Glutamatergic neuron (in vitro differentiated cells): ENCODE measurements at regions not wholly inside any gene's neighbourhood (a gene's known extent, or its start where the extent isn't known, plus 50 kb on each side); places are given as distances from the start of the nearest gene placed in this dataset.

Experiments used
- DNase-seq: peaks from one replicate; pipeline ENCODE4 v3.0.0; 2022
- H3K27ac Mint-ChIP-seq: one replicate; pipeline ENCODE4 v1.8.0; 2020; ENCODE audit warnings: mild to moderate bottlenecking, mixed read lengths, inconsistent platforms; ENCODE audit not compliant: unreplicated experiment
- H3K27me3 Mint-ChIP-seq: one replicate; pipeline ENCODE4 v1.8.0; 2020; ENCODE audit warnings: mild to moderate bottlenecking, moderate library complexity, mixed read lengths, inconsistent platforms; ENCODE audit not compliant: unreplicated experiment
- H3K36me3 Mint-ChIP-seq: one replicate; pipeline ENCODE4 v1.8.0; 2020; ENCODE audit warnings: mild to moderate bottlenecking, mixed read lengths, inconsistent platforms; ENCODE audit not compliant: unreplicated experiment
- H3K4me1 Mint-ChIP-seq: one replicate; pipeline ENCODE4 v1.8.0; 2020; ENCODE audit warnings: mild to moderate bottlenecking, low read depth, mixed read lengths, inconsistent platforms; ENCODE audit not compliant: unreplicated experiment
- H3K4me3 Mint-ChIP-seq: one replicate; pipeline ENCODE4 v1.8.0; 2020; ENCODE audit warnings: mild to moderate bottlenecking, mixed read lengths, inconsistent platforms; ENCODE audit not compliant: unreplicated experiment
- H3K9me3 Mint-ChIP-seq: one replicate; pipeline ENCODE4 v1.8.0; 2020; ENCODE audit warnings: mild to moderate bottlenecking, moderate library complexity, mixed read lengths, inconsistent platforms; ENCODE audit not compliant: unreplicated experiment
- TF ChIP-seq, protein P1 (sequence below): fragments of 200-600 bp; sonication (generic); IDR thresholded peaks from one replicate; pipeline ENCODE4 v1.5.0; 2021; ENCODE audit not compliant: partially characterized antibody, unreplicated experiment

DNA sequence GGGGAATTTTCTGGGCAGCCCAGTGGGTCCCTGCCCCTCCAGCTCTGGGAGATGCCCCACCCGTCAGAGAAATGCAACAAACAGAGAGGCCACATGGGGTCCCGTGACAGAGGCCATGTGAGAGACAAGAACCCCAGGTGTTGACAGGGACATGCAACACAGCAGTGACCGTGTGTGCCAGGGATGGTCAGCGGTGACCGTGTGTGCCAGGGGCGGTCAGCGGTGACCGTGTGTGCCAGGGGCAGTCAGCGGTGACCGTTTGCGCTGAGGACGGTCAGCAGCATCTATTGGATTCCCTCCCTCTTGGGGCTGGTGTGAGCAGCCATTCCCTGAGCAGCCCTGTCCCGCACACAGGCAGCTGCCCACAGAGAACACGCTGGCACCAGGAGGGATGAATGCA lies 146.6 kb upstream of the OTOS start:
- Mint-ChIP-seq H3K4me3 (no peak overlapping the region), H3K27ac (no peak overlapping the region), H3K4me1 (peaks cover 3% of the 10 kb centered on the region), H3K36me3 (no peaks in the 10 kb centered on the region), H3K9me3 (peaks cover 6% of the 10 kb centered on the region), H3K27me3 (peaks cover 5% of the 10 kb centered on the region)
- TF ChIP-seq, protein P1, sequence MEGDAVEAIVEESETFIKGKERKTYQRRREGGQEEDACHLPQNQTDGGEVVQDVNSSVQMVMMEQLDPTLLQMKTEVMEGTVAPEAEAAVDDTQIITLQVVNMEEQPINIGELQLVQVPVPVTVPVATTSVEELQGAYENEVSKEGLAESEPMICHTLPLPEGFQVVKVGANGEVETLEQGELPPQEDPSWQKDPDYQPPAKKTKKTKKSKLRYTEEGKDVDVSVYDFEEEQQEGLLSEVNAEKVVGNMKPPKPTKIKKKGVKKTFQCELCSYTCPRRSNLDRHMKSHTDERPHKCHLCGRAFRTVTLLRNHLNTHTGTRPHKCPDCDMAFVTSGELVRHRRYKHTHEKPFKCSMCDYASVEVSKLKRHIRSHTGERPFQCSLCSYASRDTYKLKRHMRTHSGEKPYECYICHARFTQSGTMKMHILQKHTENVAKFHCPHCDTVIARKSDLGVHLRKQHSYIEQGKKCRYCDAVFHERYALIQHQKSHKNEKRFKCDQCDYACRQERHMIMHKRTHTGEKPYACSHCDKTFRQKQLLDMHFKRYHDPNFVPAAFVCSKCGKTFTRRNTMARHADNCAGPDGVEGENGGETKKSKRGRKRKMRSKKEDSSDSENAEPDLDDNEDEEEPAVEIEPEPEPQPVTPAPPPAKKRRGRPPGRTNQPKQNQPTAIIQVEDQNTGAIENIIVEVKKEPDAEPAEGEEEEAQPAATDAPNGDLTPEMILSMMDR: no peak
- no peak for DNase-seq

DNA sequence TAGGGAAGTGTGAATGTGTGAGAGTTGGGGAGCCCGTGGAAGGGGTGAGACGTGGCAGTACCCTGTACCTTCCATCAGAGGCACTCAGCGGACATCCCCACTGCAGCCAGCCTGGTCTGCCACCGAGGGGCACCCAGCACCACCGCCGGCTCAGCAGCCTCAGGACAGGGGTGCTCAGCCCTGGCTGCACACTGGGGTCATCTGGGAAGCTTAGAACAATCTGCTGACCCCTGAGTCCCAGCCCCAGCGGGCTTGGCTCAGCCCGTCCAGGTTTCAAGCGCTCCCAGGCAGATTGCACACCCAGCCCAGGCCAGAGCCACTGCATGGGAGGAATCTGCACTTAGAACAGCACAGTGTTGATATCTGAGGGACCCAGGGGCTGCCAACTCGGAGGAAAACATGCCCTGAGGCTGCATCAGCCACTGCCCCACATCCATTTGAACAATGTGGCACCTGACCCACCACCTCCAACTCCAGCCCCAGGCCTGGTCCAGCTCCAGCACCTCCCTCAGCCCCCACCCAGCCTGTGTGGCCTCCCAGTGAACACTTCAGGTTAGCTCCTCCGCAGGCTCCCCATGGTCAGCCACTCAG lies 147.1 kb upstream of the OTOS start:
- H3K4me3 Mint-ChIP-seq: no peak overlapping the region
- H3K27ac Mint-ChIP-seq: no peak overlapping the region
- H3K36me3 Mint-ChIP-seq: no peaks in the 10 kb centered on the region
- H3K4me1 Mint-ChIP-seq: peaks cover 6% of the 10 kb centered on the region
- peaks cover 6% of the 10 kb centered on the region for H3K9me3 Mint-ChIP-seq
- no peak for DNase-seq
- H3K27me3 Mint-ChIP-seq: peaks cover 7% of the 10 kb centered on the region
- TF ChIP-seq, protein P1: no peak

DNA sequence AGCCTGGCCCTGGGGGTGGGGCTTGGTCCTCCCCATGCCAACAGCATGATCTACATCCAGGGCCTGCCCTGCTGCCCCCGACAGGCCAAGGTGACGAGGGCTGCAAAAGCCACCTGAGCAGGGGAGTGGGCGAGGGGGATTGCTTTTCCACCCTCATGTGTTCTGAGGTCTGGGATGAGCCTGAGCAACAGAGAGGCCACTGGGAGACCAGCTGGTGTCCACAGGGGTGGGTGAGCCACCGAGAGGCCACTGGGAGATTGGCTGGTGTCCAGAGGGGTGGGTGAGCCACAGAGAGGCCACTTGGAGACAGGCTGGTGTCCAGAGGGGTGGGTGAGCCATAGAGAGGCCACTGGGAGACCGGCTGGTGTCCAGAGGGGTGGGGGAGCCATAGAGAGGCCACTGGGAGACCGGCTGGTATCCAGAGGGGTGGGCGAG lies 147.4 kb upstream of the GPC1 start:
- peaks cover 6% of the 10 kb centered on the region for H3K4me1 Mint-ChIP-seq
- H3K9me3 Mint-ChIP-seq: peaks cover 4% of the 10 kb centered on the region
- H3K27ac Mint-ChIP-seq: no peak overlapping the region
- TF ChIP-seq, protein P1: no peak
- no peaks in the 10 kb centered on the region for H3K36me3 Mint-ChIP-seq
- no peak overlapping the region for H3K4me3 Mint-ChIP-seq
- no peak for DNase-seq
- H3K27me3 Mint-ChIP-seq: peaks cover 8% of the 10 kb centered on the region

DNA sequence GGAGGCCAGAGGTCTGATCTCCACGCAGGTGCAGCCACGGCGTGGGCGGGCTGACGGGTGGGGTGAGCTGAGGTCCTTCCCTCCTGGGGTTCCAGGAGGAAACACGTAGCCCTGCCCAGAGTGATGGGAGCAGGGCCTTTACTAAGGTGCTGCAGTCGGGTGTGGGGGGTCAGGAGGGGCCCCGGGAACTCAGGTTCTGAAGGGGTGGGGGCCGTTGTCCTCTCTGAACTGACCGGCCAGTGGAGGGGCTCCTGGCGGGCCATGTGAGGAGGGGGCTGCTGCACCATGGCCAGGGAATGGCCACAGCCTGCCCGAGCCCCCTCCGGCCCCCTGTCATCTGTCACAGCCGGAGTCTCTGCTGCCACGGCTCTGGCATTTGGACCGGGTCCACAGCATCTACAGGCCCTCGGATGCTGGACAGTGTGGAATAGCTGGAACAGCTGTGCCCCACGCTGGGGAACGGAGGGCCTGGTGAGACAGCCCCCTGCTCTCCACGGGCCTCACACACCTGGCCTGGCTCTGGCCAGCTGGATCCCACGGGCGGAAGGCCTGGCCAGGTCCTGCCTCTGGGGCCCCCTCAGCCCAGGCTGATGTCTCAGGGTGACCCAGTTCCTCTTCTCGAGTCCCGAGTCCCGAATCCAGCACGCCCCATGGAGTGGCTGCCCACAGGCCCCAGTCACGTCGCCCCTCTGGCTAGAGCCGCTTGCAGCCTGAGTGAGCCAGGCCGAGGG lies 145.6 kb upstream of the GPC1 start:
- Mint-ChIP-seq H3K36me3 (no peaks in the 10 kb centered on the region), H3K27me3 (peaks cover 8% of the 10 kb centered on the region), H3K9me3 (peaks cover 4% of the 10 kb centered on the region), H3K4me3 (no peak overlapping the region), H3K4me1 (peaks cover 6% of the 10 kb centered on the region), H3K27ac (no peak overlapping the region)
- TF ChIP-seq, protein P1: no peak
- DNase-seq: no peak
